ENCODE measurements at regions not wholly inside any gene's neighbourhood (a gene's known extent, or its start where the extent isn't known, plus 50 kb on each side); places are given as distances from the start of the nearest gene placed in this dataset.

- TF ChIP-seq CTCF (IDR thresholded peaks at IDR 0.05) (no peak), POLR2A (IDR thresholded peaks at IDR 0.05) (no peak), EP300 (IDR thresholded peaks at IDR 0.05) (no peak), POLR2AphosphoS5 (IDR thresholded peaks at IDR 0.05) (no peak)
Observed at GRCh38 chr17:73785496-73785895, 141.3 kb upstream of the SDK2 start.
